ENCODE measurements at regions not wholly inside any gene's neighbourhood (a gene's known extent, or its start where the extent isn't known, plus 50 kb on each side); places are given as distances from the start of the nearest gene placed in this dataset.
"Not testable (repeated sequence)": the region's sequence is repeated elsewhere in the genome, so short reads cannot be mapped to it uniquely, and the experiment has no call there.

- TF ChIP-seq CTCF (conservative IDR thresholded peaks at IDR 0.05; ENCODE audit: low read depth): no peak
- POLR2A ChIA-PET (ENCODE audit: low non-redundant PET): no interaction called here
Observed at GRCh38 chr10:131832056-131832685, 68.6 kb upstream of the PPP2R2D start.

GRCh38 chr10:131833013-131833412 lies 67.8 kb upstream of the PPP2R2D start:
- ChIA-PET CTCF (interaction anchor here (0.7 kb wide), 1 partner anchor 269 kb away, joined by 4 read pairs; no protein-coding TSS in a partner anchor), POLR2A (ENCODE audit: low non-redundant PET) (no interaction called here)
- H3K27ac ChIP-seq: no peak overlapping the region
- TF ChIP-seq CTCF (conservative IDR thresholded peaks at IDR 0.05; ENCODE audit: low read depth): no peak
- DNase-seq (ENCODE audit: low spot score): no peak

More at GRCh38 chr10:131832056-131832685, 68.6 kb upstream of the PPP2R2D start:
- CTCF ChIA-PET: interaction anchor here (0.7 kb wide), 1 partner anchor 268 kb away, joined by 4 read pairs; no protein-coding TSS in a partner anchor
- no peak overlapping the region for H3K27ac ChIP-seq
- DNase-seq (ENCODE audit: low spot score): no peak

GRCh38 chr10:131833446-131834080 lies 67.2 kb upstream of the PPP2R2D start:
- no peak overlapping the region for H3K27ac ChIP-seq
- DNase-seq (ENCODE audit: low spot score): no peak
- CTCF ChIA-PET: no interaction called here
- POLR2A ChIA-PET (ENCODE audit: low non-redundant PET): no interaction called here
- TF ChIP-seq CTCF (conservative IDR thresholded peaks at IDR 0.05; ENCODE audit: low read depth): no peak

- H3K27ac ChIP-seq: no peak overlapping the region
- ChIA-PET CTCF (no interaction called here), POLR2A (ENCODE audit: low non-redundant PET) (no interaction called here)
- no peak for DNase-seq (ENCODE audit: low spot score)
- no peak for TF ChIP-seq CTCF (conservative IDR thresholded peaks at IDR 0.05; ENCODE audit: low read depth)
Observed at GRCh38 chr10:131834152-131834810, 66.5 kb upstream of the PPP2R2D start.

GRCh38 chr10:131838966-131839742 lies 61.7 kb upstream of the PPP2R2D start:
- DNase-seq (ENCODE audit: low spot score): no peak
- POLR2A ChIA-PET (ENCODE audit: low non-redundant PET): no interaction called here
- no peak for TF ChIP-seq CTCF (conservative IDR thresholded peaks at IDR 0.05; ENCODE audit: low read depth)
- CTCF ChIA-PET: interaction anchor here (0.6 kb wide), 2 partner anchors 11 to 66 kb away, joined by 3 to 4 read pairs; no protein-coding TSS in a partner anchor
- H3K27ac ChIP-seq: no peak overlapping the region

GRCh38 chr10:131839880-131840787 lies 60.7 kb upstream of the PPP2R2D start:
- POLR2A ChIA-PET (ENCODE audit: low non-redundant PET); H3K27ac ChIP-seq; DNase-seq (ENCODE audit: low spot score): not testable (repeated sequence)
- CTCF ChIA-PET: interaction anchor here (0.6 kb wide), 3 partner anchors 44 to 377 kb away, joined by 3 read pairs; no protein-coding TSS in a partner anchor
